ENCODE measurements at regions not wholly inside any gene's neighbourhood (a gene's known extent, or its start where the extent isn't known, plus 50 kb on each side); places are given as distances from the start of the nearest gene placed in this dataset.
A peak's percentile ranks its signal among the peaks of the same experiment; 100 is the strongest.

DNA sequence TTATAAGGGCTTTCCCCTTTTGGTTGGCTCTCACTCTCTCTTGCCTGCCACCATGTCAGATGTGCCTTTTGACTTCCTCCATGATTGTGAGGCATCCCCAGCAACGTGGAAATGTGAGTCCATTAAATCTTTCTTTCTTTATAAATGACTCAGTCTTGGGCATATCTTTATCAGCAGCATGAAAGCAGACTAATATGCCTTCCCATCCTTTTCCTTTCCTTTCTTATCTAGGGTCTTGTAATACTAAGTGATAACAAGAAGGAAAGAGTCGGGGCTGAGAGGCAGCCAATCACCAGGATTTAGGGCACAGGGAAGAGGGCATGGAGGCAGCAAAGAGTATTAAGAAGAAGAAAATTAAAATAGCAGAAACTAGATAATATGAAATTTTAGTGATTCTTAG lies 62.0 kb upstream of the JCAD start:
- no peak for DNase-seq

GRCh38 chr10:30118590-30118989 lies 59.2 kb upstream of the JCAD start:
- no peak for DNase-seq

DNA sequence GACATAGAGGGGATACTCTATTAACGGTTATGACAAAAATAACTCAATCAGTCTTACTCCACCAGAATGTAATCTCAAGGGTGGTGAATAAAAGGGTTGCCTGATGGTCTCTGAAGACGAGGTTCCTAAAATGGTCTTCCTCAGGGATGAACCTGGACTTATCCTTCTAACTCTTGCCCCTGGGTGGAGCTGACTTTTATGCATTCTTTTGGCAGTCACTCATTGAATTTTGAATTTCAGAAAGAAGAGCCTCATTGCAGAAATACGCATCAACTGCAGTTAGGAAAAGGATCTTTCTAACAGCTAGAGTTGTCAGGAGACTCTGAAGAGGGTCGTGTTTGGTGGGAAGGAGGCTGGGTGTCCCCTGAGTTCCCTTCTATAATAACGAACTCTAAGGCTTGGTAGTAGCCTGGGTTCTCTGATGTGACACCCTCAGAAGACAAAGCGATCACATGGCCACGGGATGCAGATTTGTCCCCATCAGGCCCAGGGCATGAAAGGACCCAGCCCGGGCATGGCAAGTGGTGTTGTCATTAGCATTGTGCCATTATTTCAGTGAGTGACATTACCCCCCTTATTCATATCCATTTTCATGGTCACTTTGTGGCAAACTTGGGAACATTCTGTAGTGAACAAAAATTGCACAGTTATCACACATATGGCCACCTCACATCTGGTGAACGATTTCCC lies 58.6 kb upstream of the JCAD start:
- DNase-seq: no peak

- no peak for DNase-seq
Observed at GRCh38 chr10:30116041-30116491, 56.7 kb upstream of the JCAD start.

GRCh38 chr10:30115626-30115940 lies 56.2 kb upstream of the JCAD start:
- DNase-seq: no peak

DNA sequence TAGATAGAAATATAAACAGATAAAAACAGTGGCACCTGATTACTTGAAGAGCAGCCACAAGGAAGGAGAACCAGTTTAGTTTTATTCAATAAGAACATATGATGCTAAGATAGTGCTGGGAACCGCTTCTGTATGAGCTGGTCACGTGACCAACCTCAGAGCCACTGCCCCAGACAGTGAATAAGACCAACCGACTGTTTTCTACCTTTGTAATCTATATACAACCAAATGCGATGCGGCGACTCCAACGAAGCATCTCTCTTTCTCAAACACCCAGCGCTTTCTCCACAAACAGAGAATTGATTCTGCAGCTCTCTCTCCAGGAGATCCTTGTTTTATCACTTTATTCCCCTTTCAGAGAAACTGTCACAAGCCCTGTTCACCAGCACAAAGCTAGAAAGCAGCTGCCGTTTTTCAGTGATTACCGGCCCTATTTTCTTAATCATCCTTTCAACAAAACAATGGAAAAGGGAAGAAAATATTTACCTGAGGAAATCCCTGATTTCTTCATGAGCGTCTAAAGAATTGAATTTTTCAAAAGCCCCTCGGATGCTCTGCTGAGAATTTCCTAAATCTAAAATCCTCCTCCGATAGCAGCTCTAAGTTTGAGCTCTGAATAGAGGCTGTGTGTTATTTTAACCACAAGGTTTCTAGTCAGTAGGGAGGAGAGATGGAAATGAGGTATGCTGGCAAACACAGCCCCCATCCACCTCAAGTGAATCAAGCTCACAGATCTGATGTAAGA lies 55.7 kb upstream of the JCAD start:
- peak in 10 of 56 donors; percentile 1 to 27 (median 12) for DNase-seq

- DNase-seq: no peak
Observed at GRCh38 chr10:30114401-30114800, 55.0 kb upstream of the JCAD start.

GRCh38 chr10:30111340-30112022 lies 52.1 kb upstream of the JCAD start:
- no peak for DNase-seq
